HS-27A (cell line): ENCODE measurements at regions not wholly inside any gene's neighbourhood (a gene's known extent, or its start where the extent isn't known, plus 50 kb on each side); places are given as distances from the start of the nearest gene placed in this dataset.

Experiments
- DNase-seq: peaks from one replicate; pipeline ENCODE4 v3.0.0-alpha.2; 2012; ENCODE audit warnings: low read depth, missing footprints

DNA sequence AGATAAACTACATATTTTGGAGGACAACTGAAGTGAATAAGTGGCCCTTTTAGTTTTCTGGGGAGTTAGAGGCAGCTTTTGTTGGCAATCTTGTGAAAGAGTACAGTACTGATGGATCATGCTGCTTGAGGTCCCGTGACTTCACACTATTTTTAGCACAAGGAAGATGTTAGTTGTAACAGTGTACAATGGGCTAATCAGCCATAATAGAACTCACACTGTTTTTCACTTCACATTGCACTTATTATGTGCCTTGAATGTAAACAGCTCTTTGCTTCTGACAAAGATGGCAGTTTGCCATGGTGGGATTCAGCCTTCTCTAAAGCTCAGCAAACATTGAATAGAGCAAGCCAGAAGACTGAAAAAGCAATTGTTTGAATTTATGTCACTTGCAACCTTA is 176.7 kb upstream of the ZNF608 start:
- DNase-seq = no peak

DNA sequence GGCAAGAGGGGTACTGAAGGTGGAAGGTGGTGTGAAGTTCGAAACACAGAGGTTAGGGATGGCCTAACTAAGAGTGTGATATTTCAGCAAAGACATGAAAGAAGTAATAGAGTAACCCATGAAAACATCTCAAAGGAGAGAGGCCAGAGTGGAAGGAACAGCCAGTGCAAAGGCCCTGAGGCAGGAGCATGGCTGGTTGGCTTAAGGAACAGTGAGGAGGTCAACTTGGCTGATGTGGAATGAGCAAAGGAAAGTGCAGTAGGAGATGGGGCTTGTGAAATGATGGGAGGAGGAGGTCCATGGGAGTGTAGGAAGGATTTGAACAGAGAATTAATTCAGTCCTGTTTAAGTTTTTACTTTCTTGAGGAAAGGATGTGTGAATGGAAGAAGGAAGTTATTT is 178.3 kb upstream of the ZNF608 start:
- no peak for DNase-seq

DNA sequence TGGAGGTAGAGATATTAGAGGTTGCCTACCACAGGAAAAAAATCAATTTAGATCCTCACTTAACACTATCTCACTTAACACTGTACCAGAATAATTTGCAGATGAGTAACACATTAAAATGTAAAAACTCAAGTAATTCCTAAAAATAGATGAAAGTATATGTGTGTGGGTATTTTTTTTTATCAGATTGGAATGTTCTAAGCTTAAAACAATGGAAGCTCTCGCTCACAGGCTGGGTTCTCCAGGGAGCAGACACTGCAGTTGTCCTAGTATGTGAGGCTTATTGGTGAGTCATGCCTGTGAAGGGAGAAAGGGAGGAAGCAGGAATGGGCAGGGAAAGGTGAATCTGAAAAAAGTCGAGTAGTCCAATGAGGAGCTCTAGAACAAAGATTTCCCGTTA is 181.3 kb upstream of the ZNF608 start:
- DNase-seq = no peak

DNA sequence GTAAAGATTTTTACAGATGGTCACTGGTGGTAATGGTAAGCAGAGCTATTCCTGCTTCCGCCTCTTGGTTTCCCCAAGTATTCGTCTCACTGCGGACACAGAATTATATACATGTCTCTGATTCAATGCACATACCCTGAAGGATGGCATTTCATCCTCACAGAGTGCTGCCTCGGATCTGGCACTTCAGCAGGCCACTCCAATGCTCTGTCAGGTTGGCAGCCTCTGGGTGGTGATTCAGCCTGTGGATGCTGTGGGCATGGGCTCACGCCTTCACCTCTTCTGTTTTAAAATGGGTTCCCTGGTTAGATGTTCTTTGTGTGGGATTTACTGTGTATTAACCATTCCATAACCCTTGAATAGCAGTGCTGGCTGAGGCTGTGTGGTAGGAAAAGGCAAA is 182.6 kb upstream of the ZNF608 start:
- DNase-seq = no peak

DNA sequence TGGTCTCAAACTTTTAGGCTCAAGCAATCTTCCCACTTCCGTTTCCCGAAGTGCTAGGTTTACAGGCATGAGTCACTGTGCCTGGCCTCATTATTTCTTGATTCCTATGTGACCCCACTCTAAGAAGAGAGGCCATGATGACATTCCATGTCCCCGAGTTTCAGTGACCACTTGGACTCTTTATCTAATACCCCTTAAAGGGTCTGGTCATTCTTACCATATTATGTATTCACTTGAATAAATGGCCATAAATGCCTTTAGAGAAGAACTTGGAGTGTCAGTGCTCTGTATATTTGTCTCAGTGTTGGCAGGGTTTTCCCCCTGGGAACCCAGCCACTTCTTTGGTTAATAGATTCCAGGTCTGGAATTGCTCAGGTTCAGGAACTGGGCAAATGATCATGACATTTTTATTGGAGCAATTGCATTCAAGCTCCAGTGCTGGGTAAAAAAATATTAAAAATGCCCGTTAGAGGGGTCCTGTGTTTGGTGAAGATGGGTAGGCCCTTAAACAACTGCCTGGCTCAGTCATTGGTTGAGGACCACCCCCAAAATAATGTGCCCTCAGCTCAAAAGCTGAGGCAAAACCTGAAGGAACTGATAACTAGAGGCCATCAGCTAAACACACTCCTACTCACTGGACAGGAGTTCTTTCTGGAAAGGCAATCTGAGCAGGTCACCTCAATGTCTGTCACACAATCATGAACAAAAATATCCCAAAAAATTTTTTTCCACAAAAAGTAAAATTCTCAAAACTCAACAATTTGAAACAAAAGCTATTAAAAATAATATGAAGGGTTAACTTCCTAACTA is 186.6 kb upstream of the ZNF608 start:
- DNase-seq = no peak

DNA sequence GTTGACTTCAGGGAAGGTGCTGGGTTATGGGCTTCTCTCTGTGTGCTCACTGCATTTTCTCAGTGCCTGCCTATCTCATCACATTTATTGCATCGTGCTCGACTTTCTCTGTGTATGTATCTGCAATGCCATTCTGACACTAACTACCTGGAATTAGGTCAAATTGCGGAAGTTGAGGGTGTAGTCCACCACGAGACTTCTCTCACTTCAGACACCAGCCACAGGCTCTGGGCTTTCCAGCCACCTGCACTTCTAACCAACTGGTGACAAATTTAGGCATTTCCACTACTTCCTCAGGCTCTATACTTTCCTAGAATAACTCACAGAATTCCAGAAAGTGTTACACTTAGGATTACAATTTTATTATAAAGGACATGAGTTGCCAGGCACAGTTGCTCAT is 188.6 kb upstream of the ZNF608 start:
- DNase-seq = no peak

DNA sequence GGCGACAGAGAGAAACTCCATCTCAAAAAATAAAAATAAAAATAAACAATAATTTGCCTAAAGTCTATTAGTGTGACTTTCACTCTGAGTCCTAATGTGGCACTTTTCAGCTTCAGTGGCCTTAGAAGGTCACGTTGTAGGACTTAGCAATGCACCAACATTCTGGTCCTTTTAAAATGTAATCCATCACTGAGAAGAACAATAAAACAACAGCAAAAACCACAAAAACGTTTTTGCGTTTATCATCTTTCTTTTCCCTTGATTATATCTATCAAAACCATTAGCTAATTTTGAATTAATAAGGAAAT is 190.1 kb upstream of the ZNF608 start:
- no peak for DNase-seq

DNA sequence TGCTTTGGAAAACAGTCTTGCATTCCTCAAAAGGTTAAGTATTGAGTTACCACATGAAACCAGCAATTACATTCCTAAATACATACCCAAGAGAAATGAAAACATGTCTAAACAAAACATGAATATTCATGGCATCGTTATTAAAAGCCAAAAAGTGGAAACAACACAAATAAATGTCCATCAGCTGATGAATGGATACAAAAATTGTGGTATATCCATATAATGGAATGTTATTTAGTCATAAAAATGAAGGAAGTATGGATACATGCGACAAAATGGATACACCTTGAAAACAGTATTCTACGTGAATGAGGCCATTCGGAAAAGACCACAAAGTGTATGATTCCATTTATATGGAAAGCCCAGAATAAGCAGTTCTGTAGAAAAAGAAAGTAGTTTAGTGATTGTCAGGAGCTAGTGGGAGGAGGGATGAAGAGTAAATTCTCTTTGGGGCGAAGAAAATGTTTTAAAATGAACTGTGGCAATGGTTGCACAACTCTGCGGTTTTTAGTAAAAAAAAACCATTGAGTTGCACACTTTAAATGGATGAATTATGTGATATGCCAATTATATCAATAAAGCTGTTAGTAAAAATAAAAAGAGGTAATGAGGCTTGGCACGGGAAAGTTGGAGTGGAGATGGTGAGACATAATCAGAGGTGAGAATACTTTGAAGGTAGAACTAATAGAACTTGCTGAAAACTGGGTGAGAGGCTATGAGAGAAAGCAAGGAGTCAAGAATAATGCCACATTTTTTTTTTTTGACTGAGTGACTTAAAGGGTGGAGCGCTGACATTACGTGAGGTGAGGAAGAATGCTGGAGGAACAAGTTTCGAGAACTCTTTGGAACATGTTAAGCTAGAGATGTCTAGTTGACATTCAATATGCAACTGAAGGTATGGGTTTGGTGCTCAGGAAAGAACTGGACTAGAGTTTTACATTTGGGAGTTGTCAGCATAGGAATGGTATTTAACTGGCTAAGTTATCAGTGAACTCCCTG is 194.9 kb upstream of the ZNF608 start:
- DNase-seq = no peak

DNA sequence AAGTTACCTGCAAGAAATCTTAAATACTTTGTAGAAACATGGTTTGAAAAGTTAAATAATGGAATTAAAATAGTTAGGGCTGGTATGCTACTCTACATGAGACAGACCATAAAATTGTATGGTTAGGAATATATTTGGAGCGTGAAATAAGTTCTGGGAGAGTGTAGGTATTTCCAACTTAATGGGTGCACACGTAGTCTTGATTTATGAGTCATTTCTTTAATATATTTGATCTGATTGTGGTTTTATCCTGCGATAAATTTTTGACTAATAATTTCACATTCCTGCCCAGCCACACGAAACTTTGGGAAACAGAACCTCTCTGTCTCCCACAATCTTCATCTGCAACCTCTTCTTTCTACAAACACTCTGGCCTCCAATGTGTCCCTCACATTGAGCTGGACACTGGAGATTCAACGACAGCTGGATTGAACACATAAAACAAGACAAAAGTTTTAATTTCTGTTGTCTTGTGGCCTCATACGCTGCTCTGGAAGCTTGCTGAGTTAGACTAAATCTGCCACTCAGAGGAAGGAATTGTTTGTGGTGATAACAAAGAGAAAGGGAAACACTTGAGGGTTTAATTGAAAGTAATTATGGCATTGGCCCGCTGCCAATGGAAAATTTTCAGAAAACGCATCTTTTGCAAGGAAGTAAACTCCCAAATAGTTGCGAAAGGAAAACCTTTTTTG is 201.8 kb upstream of the ZNF608 start:
- no peak for DNase-seq

DNA sequence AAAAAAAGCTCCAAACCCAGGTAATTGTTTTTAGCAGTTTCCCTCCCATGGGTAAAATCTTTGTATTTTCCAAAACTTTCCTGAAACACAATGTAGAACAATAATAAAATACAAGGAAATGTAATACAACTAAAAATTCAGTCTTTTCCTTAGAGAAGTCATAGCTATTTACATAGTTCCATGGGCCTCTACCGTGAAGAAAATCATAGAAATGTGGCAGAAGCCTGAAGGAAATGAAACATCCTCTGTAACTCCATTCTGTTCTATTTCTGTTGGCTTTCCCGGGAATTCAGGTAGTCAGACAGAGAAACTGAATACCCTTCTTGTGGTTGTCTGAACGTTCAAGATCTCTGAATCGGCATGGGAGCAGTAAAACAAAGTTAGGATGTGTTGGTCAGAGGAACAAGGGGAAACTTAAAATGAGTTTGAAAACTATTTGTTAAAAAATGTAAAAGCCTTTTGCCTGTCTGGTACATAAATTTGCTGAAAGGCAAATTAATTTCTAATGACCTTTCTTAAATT is 202.4 kb upstream of the ZNF608 start:
- no peak for DNase-seq

DNA sequence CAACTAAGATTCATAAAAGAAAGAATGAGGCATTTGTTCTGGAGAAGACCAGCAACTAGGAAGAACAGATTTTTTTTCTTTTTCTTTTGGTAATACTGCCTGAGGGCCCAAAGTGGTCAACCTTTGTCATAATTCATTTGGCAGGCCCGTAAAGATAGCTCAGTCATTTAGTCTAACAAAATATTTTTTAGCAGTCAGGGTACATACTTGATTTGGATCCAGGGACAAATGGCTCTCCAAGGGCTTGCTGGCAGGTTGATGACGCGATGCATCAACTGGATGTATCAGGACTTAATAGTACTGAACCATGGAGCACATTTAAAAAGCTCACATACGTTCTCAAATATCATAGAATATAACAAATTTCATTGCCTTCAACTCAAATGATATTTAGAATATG is 203.4 kb upstream of the ZNF608 start:
- DNase-seq = no peak

DNA sequence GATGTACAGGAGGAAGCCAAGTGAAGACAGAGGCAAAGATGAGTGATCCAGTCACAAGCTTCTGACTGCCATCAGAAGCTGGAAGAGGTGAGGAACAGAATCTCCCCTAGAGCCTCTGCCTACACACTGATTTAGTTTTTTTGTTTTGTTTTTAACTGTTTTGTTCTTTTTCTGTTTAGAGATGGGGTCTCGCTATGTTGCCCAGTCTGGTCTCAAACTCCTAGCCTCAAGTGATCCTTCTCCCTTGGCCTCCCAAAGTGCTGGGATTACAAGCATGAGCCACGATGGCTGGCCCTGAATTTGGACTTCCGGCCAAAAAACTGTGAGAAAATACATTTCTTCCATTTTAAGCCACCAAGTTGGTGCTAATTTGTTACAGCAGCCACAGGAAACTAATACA is 204.7 kb upstream of the ZNF608 start:
- DNase-seq = no peak

DNA sequence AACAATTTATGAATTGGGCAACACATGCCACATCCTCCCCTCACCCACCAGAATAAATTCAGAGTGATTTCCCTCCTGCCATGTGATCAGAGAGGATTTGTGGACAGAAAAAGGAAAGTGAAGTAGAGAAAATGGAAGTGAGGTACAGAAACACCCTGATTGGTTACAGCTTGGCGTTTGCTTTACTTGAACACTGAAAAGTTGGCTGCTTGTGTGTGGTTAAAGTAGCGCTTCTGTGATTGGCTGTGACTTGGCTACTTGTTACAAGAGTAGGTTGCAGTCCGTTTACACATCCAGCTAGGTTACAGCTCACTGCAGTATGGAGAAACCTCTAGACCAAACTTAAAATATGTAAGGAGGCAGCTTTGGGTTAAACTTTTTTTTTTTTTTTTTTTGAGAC is 205.2 kb upstream of the ZNF608 start:
- no peak for DNase-seq

DNA sequence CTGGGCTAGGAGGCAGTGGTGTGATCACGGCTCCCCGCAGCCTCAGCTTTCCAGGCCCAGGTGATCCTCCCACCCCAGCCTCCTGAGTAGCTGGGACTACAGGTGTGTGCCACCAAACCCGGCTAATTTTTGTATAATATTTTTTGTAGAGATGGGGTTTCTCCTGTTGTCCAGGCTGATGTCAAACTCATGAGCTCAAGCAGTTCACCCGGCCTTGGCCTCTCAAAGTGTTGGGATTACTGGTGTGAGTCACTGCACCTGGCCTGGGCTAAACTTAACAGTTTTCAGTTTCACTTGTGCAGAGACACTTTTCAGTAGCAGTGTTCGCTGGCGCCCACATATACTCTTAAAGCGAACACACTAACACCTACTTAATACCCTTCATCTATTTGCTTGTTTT is 205.6 kb upstream of the ZNF608 start:
- DNase-seq = no peak

DNA sequence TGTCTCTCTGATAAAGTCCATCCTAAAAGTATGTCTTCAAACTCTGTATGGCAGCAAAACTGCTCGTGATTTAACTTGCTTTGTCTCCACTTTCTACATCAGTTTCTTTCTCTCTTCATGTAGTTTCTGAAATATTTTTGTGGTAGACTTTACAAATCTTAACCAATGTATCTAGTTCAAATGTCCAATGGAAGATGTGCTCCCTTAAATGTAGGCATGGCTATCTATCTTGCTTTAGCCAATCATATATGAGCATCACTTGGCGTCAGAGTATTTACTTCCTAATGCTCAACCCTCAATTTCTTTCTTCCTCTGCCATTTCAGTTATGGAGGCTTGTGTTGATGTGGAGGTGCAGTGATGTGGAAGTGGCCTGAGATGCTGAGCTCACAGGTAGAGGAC is 206.1 kb upstream of the ZNF608 start:
- no peak for DNase-seq

DNA sequence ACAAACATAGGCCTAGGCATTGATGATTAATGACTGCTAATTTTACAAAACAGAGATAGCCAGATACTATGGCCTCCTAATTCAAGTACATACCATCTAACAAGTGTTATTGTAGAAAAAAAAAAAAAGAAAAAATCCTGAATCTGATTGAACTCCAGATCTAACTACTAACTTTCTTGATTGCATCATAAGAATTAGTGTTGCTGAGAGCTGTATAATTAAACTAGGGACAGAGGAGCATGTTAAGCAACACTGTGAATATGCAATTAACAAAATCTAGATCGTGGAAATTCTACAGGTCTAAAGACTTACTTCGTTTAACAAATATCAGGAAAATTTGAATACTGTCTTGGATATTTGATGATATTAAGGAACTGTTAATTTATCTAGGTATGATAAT is 208.3 kb upstream of the ZNF608 start:
- DNase-seq = no peak

DNA sequence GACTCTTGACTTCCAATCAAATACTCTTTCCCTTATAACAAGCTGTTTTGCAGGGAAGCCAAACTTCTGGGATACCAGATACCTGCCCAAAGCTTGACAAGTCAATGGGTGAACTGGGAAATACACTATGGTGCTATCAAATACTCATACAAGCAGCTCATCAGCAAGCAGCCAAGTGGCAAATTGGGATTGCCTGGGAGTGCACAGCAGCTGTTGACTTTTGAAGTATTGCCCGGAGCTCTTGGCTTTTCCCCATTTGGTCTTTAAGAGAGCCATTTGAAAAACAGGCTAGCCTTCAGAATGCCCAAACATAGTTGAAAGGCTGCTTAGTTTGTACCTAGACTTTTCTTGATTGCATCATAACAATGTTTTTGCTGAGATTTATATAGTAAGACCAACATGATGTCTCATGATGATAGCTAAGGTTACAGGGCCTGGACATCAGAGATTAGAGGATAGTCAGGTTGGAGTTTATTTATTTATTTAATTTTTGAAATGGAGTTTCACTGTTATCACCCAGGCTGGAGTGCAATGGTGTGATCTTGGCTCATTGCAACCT is 210.1 kb upstream of the ZNF608 start:
- DNase-seq = no peak

DNA sequence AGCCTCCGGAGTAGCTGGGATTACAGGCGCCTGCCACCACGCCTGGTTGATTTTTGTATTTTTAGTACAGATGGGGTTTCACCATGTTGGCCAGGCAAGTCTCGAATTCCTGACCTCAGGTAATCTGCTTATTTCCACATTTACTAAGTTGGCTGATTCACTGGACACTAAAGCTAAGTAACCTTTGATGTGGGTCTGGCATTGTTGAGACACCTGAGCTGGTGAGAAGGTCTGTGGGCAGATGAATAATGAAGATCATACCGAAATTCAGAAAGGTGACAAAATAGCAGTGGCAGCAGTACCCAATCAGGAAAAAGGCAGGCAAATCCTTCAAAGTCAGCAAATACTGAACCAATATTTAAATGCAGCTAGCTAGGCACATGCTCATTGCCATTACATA is 210.6 kb upstream of the ZNF608 start:
- no peak for DNase-seq

DNA sequence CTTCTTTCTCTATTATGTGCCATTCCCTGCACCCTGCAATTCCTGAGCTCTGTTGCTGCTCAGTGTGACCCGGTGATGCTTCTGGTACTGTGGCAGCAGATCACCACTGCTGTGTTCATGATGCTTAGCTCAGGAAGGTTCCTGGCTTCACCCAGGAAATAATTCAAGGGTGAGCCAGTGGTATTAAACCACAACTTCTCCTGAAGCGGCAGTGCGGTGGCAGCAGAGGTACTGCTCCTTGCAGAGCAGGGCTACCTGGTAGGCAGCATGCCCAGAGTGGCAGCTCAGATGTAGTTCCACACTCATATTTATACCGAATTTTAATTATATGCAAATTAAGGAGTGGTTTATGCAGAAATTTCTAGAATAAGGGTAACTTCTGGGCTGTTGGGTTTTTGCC is 213.8 kb upstream of the ZNF608 start:
- no peak for DNase-seq

DNA sequence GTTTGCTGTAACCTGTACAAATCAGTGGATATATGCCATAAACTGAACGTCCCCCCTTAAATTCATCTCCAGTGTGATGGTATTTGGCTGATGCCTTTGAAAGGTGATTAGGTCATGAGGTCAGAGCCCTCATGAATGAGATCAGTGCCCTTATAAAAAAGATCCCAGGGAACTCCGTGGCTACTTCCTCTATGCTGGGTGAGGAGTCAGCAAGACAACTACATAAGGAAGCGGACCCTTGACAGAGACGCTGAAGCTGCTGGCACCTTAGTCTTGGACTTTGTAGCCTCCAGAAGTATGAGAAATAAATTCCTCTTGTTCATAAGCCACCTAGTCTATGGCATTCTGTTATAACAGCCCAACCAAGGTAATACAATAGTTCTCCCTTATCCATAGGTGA is 215.1 kb upstream of the ZNF608 start:
- DNase-seq = no peak

DNA sequence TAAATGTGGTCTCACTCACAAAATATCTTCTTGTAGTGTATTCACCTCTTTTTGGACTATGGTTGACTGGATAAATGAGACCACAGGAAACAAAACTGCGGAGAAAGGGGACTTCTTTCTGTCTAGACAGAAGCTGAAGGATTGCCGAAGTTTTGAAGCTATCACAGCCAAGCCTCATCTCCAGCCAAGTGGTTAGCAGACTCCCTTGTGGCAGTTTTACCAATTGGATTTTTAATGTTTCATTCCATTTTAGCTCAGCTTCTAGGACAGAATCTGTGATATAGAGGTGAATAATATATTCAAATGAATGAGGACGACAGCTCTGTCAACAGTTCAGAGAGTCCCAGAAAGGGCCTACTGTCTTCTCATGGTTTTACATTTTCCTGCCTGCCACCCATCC is 215.7 kb upstream of the ZNF608 start:
- DNase-seq = no peak

DNA sequence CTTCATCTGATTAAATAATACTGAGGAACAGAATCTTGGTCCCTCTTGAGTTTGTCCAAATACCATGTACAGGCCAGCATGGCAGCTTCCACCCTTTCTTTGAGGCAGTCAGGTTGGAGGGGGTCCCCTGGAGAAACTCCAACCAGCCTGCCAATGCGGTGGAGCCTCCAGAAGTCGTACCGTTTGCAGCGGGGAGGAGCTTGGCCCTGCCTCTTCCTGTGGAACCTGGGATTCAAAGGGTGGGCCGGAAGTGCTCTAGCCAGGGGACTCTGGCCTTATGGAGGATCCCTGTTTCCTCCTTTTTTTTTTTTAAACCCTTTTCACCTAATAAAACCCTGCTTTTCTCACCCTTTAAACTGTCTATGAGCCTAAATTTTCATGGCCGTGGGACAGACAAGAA is 216.3 kb upstream of the ZNF608 start:
- no peak for DNase-seq
